NCI-H526 treated with DMSO at 0.1 percent for 48 hours (cell line): ENCODE measurements at regions not wholly inside any gene's neighbourhood (a gene's known extent, or its start where the extent isn't known, plus 50 kb on each side); places are given as distances from the start of the nearest gene placed in this dataset.
A peak's percentile ranks its signal among the peaks of the same experiment; 100 is the strongest.
"Not testable (repeated sequence)": the region's sequence is repeated elsewhere in the genome, so short reads cannot be mapped to it uniquely, and the experiment has no call there.

Experiments
- DNase-seq: peaks from one replicate; lab custom pipeline; 2025; lab: John Stamatoyannopoulos, UW

DNA sequence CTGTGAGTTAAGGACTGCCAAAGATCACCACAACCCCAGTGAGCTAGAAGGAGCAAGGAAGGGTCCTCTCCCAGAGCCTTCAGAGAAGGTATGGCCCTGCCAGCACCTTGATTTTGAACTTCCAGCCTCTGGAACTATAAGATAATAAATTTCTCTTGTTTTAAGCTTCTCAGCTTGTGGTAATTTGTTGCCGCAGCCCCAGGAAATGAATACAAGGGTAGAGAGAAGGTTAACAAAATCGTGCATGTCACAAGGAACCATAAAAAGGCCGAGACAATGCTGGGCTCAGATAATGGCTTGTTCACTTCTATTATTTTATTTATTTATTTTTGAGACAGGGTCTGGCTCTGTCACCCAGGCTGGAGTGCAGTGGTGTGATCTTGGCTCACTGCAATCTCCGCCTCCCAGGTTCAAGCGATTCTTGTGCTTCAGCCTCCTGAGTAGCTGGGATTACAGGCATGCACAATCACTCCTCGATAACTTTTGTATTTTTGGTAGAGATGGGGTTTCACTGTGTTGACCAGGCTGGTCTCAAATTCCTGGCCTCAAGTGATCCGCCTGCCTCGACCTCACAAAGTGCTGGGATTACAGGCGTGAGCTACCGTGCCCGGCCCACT lies 71.5 kb downstream of the WSB1 start:
- DNase-seq = not testable (repeated sequence)

- DNase-seq = no peak
These were observed 72.5 kb downstream of the WSB1 start for GRCh38 chr17:27366437-27366836.

GRCh38 chr17:27367121-27367981 lies 73.4 kb downstream of the WSB1 start:
- no peak for DNase-seq

GRCh38 chr17:27368151-27368795 lies 74.4 kb downstream of the WSB1 start:
- DNase-seq = no peak

GRCh38 chr17:27368980-27369379 lies 75.1 kb downstream of the WSB1 start:
- DNase-seq = no peak

DNA sequence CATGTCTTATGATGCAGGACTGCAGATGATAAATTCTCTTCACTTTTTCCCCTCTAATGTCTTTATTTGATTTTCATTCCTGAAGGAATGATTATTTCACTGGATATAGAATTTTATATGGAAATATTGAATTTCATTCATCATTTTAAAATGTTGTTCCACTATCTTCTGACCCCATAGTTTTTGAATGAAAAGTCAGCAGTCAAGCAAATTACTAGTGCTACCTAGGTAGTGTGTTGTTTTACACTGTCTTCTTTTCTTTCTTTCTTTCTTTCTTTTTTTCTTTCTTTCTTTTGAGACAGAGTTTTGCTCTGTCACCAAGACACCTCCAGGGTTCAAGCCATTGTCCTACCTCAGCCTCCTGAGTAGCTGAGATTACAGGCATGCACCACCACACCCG lies 76.9 kb downstream of the WSB1 start:
- no peak for DNase-seq

GRCh38 chr17:27373695-27374094 lies 79.8 kb downstream of the WSB1 start:
- DNase-seq = not testable (repeated sequence)

- DNase-seq = no peak
These were observed 79.4 kb upstream of the KSR1 start for GRCh38 chr17:27376637-27377547.

- no peak for DNase-seq
These were observed 77.6 kb upstream of the KSR1 start for GRCh38 chr17:27378482-27379175.

DNA sequence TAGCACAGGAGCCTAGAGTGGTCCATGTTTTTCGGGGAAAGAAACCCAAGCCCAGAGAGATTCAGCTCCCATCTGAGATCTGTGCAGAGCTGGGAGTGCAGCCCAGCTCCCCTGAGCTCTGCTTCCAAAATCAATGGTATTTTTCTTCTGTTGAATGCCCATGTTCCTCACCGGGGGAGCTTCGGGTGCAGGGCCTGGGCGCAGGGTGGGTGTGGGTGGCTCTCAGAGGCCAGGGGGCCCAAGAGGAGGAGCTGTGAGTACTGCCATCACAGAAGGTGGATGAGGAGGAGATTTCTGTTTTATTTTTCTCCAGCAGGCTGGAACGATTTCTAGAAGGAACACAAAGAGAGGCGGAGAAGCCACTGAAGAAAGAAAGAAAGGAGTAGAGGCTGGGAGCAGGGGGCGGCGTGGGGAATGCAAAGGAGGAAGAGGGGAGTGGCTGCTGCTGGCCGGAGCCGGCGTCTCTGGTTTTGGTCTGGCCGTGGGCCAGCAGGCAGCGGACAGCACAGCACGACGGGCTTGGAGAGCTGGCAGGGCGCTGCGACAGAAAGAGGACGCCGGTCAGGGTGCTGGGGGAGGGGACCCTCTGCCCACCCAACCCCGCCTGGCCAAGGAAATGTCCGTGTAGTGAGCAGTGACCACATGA lies 76.2 kb upstream of the KSR1 start:
- DNase-seq = no peak

DNA sequence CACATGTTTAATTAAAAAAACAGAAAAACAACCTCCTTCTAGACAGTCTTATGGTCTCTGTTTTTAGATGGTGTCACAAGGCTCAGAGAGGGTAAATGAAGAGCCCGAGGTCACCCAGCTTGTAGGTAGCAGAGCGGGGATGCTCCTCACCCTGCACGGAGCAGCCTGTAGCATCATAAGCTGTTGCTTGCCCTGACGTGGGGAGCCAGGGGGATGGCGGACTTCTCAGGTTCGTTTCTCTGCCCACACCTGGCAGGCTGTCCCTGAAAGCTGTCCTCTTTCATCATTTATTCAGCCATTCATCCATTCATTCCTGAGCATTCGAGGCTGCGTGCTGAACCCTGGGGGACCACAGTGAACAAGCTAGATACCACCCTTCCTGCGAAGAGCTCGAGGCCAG lies 75.7 kb upstream of the KSR1 start:
- DNase-seq = no peak

DNA sequence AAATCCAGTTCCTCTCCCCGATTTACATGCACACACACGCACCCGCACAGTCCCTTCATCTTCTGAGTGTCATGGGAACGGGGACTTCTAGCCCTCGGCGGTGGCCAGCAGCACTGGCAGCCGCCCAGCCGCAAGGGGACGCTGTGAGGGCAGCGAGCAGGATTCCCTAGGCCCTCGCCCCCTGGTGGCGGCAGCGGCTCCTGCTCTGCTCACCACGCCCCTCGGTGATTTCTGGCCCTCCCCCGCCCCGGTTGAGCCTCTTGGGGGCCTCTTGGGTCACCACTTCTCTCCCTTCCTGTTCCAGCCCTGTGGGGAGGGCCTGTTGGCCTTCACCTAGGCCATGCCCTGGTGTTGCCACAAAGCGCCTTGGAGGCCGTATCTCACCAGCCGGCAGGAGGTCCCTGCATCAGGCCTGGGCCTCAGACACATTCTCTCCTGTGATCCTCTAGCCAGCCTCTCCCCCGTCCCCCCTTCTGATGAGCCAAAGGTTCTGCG lies 75.2 kb upstream of the KSR1 start:
- DNase-seq = peak; percentile 51

DNA sequence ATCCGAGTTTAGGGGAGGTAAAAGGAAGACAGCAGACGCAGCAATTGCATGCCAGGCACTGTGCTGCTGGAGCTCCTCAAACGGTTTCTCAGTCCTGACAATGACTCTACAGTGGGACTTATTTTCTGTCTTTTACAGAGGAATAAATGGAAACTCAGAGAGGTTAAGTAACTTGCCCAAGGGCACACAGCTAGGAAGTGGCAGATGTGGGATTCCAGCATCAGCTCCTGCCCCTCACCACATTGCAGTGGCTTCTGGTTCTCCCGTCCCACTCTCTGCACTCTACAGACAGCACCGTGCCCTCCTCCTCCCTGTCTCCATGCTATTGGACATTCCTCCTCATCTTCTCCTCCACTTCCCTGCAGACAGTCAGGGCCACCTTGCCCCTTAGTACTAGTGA lies 74.2 kb upstream of the KSR1 start:
- DNase-seq = no peak

DNA sequence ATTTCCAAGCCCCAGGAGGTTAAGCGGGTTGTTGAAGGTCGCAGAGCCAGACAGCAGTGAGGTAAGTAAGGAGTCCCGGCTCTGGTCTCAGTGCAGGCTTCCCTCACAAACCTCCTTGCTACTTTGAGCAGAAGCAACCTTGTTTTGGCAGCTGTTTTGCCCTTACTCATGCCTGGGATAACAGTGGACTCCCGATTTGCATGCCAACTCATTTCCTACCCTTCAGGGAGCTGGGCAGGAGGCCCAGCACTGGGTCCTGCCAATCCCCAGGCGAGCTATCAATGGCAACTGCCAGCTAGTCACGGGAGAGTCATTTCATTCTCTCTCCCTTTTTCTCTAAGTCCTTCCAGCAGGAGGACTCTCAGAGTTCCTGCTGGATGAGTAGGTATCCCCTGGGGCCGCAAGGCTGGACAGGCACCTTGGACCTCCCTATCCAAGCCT lies 72.0 kb upstream of the KSR1 start:
- DNase-seq = peak; percentile 79

GRCh38 chr17:27384726-27385125 lies 71.5 kb upstream of the KSR1 start:
- no peak for DNase-seq

DNA sequence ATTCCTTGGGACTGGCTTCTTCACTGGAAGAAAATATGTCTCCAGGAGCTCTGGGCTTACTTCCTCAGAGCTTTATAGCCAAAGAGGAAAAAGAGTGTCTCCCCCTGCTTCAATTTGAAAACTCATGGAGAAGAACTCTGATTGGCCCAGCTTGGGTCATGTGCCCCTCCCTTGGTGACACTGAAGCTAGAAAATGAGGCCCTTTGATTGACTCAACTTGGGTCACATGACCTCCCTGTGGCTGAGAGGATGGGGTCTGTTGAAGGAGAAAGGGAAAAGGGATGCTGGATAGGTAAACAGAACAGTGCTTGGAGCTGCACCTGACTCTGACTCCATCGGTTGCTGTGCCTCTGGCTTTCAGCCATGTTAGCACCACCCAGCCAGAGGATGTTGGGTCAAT lies 70.6 kb upstream of the KSR1 start:
- no peak for DNase-seq

DNA sequence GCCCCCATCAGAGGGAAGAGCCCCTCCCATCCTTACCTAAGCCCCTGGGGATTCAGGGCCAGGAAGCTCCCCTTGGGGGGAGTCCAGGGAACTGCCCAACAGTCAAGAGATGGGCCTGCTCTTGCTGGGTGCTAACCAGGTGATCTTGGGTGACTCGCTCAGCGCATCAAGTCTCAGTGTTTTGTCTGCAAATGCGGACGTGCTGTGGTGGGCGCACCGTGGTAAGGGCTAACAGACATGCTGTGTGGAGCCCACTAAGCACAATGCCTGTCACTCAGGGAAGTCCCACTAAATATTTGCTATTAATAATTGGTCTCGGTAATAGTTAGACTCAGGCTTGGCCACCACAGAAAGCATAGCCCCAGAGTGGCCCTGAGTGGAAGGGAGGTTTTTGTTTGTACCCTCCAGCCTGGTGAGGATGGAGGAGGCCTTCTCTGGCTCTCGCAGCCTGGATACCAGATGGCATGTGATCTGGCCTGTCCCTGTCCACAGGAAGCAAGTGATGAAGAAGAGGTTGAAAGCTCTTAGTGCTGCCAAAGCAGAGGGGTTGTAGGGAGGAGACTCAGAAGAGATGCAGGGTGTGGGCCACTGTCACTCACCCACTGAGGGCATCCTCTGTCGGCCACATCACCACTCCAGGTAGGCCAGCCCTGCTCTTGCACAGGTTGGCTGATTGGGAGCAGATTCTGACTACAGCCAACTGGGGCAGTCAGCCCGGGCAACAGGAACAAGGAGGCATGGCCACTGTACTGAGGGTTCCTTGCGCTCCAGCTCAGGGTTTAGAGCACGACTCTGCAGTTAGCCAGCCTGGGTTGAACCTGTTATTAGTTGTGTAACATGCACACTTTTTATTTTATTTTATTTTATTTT lies 69.8 kb upstream of the KSR1 start:
- DNase-seq = no peak

DNA sequence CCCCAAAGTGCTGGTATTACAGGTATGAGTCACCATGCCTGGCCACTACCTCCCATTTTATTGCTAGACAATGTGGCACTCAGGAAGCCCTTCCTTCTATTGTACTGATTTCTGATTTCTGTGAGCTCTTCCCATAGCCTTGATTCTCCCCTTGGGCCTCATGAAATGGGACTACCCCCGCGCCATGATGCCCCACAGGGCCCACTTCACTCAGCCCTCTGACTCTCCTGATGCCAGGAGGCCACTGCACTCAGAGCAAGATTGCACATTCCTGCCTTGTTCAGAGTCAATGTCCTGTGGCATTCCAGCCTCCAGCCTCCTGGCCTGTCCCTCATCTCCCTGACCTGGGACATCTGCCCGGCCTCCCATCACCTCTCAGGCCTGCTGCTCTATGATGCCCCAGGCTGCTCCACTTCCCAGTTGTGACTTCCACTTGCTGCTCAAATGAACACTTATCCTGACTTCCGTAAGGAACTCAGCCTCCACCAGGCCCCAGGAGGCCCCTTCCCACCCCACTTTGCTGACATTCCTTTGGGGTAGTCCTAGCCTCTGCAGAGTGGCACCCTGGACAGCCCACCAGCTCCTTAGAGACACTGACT lies 66.6 kb upstream of the KSR1 start:
- no peak for DNase-seq

DNA sequence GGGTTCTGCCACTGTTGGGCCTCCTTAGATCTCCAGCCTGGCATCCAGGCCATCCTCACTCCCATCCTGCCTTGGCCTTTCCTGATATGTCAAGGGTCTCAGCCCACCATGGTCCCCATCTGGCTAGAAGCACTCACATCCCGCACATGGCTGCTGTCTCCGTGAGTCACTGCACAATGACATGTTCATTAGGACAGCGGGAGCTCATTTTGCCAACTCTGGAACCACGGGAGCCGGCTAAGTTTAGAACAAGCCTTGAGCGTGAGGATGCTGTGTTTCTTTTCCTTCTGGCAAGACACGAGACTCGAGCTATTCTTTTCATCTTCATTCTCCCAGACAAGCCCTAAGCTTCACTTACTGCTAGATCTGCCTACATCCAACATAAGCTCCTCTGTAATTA lies 65.7 kb upstream of the KSR1 start:
- no peak for DNase-seq
